GM12878 (cell line): ENCODE measurements at regions not wholly inside any gene's neighbourhood (a gene's known extent, or its start where the extent isn't known, plus 50 kb on each side); places are given as distances from the start of the nearest gene placed in this dataset.

Experiments used
- ATAC-seq: fragments of 200-7000 bp; cut with Tn5 transposase; 3 replicates; pipeline ENCODE4 v1.9.1; 2020; ENCODE audit warnings: mild to moderate bottlenecking, moderate library complexity
- BruUV-seq: library from RNA; stranded (reverse); fragments of 400-500 nt; replicated peaks from 2 replicates; lab custom pipeline; 2021; lab: Mats Ljungman, UMichigan
- CTCF ChIA-PET: fragments of 300-600 bp; sonication (Branson Sonifier 250); formaldehyde crosslinking; extraction: SDS; loops from one replicate; lab custom pipeline; 2021; ENCODE audit warnings: inconsistent platforms; lab: Yijun Ruan, JAX
- POLR2A ChIA-PET: fragments of 350-600 bp; formaldehyde crosslinking; extraction: SDS; loops from one replicate; lab custom pipeline; 2021; ENCODE audit warnings: inconsistent platforms; lab: Charles Lee
- RAD21 ChIA-PET: fragments of 300-600 bp; sonication (Branson Sonifier 250); formaldehyde crosslinking; loops from one replicate; lab custom pipeline; 2023; ENCODE audit warnings: antibody characterized with exemption; ENCODE audit not compliant: unreplicated experiment; lab: Charles Lee
- SMC1A ChIA-PET: fragments of 300-600 bp; sonication (Branson Sonifier 250); formaldehyde crosslinking; loops from one replicate; lab custom pipeline; 2023; ENCODE audit not compliant: unreplicated experiment, uncharacterized antibody; lab: Charles Lee
- DNase-seq: peaks from one replicate; pipeline ENCODE4 v3.0.0-alpha.2; 2011; ENCODE audit warnings: low read depth, low spot score
- FAIRE-seq: peaks from 3 replicates; lab custom pipeline; 2011; peaks lifted over from hg19 to GRCh38; lab: Jason Lieb, UNC
- H2AFZ ChIP-seq: 2 replicates; pipeline ENCODE4 v1.6.0; 2011; ENCODE audit warnings: low read depth, low read length, control low read depth; ENCODE audit not compliant: control insufficient read depth
- H3K27ac ChIP-seq: 2 replicates; pipeline ENCODE4 v1.5.1; 2011; ENCODE audit warnings: control low read depth; ENCODE audit not compliant: control insufficient read depth, insufficient read depth
- H3K27me3 ChIP-seq, 2 experiments: replicated peaks in 1 of 2; 2 replicates each; pipeline versions ENCODE4 v1.6.0 to v1.6.1; 2011; ENCODE audit warnings: low read length in 1 of 2; ENCODE audit not compliant: control insufficient read depth in 2 of 2, insufficient read depth in 2 of 2
- H3K36me3 ChIP-seq, 2 experiments: 2 replicates each; pipeline ENCODE4 v1.5.1; 2011; ENCODE audit warnings: low read length in 1 of 2; ENCODE audit not compliant: control insufficient read depth in 2 of 2, insufficient read depth in 2 of 2
- H3K4me1 ChIP-seq: 2 replicates; pipeline ENCODE4 v1.6.1; 2011; ENCODE audit warnings: mild to moderate bottlenecking, low read length, moderate library complexity, mixed read lengths; ENCODE audit not compliant: control insufficient read depth, insufficient read depth
- H3K4me2 ChIP-seq: 2 replicates; pipeline ENCODE4 v1.6.0; 2011; ENCODE audit warnings: control low read depth; ENCODE audit not compliant: control insufficient read depth, insufficient read depth
- H3K4me3 ChIP-seq: fragments of 200-600 bp; sonication (generic); 2 replicates; pipeline ENCODE4 v1.5.1; 2016
- H3K79me2 ChIP-seq: 2 replicates; pipeline ENCODE4 v1.6.0; 2011; ENCODE audit warnings: low read length; ENCODE audit not compliant: control insufficient read depth, insufficient read depth
- H3K9ac ChIP-seq: 2 replicates; pipeline ENCODE4 v1.8.0; 2011; ENCODE audit warnings: low read length, control low read depth, mixed read lengths; ENCODE audit not compliant: control insufficient read depth, insufficient read depth
- H3K9me3 ChIP-seq: replicated peaks from 3 replicates; pipeline ENCODE4 v1.5.1; 2011; ENCODE audit warnings: mild to moderate bottlenecking, low read length; ENCODE audit not compliant: control insufficient read depth, insufficient read depth
- H4K20me1 ChIP-seq: 2 replicates; pipeline ENCODE4 v1.6.0; 2011; ENCODE audit not compliant: control insufficient read depth, insufficient read depth
- HCFC1 ChIP-seq: fragments of 150-350 bp; IDR thresholded peaks from 2 replicates; pipeline ENCODE4 v1.6.1; 2014; ENCODE audit warnings: low read length
- JUNB ChIP-seq: IDR thresholded peaks from 2 replicates; pipeline ENCODE4 v1.6.1; 2016; ENCODE audit warnings: antibody characterized with exemption, mild to moderate bottlenecking
- MLLT1 ChIP-seq: fragments of 450-650 bp; IDR thresholded peaks from 2 replicates; pipeline ENCODE4 v1.6.1; 2016; ENCODE audit warnings: mild to moderate bottlenecking
- MTA3 ChIP-seq: IDR thresholded peaks from 2 replicates; pipeline ENCODE4 v1.6.1; 2012; ENCODE audit warnings: low read length, inconsistent platforms, borderline replicate concordance
- NFYA ChIP-seq: IDR thresholded peaks from 2 replicates; pipeline ENCODE4 v1.6.1; 2011; ENCODE audit warnings: low read depth, mild to moderate bottlenecking, low read length, improper control_type of control experiment, borderline replicate concordance
- NRF1 ChIP-seq: conservative IDR thresholded peaks from 2 replicates; pipeline ENCODE4 v1.6.1; 2011; ENCODE audit warnings: mild to moderate bottlenecking, low read depth, low read length, improper control_type of control experiment
- RFX5 ChIP-seq: IDR thresholded peaks from 2 replicates; pipeline ENCODE4 v1.6.1; 2011; ENCODE audit warnings: low read depth, low read length, improper control_type of control experiment
- SKIL ChIP-seq: fragments of 450-650 bp; IDR thresholded peaks from 2 replicates; pipeline ENCODE4 v1.6.1; 2017; ENCODE audit warnings: mild to moderate bottlenecking, low read depth, inconsistent platforms; ENCODE audit not compliant: poor library complexity, severe bottlenecking
- TARDBP ChIP-seq: IDR thresholded peaks from 2 replicates; pipeline ENCODE4 v1.6.1; 2016; ENCODE audit warnings: borderline replicate concordance
- ZBTB33 ChIP-seq: fragments of 450-650 bp; IDR thresholded peaks from 2 replicates; pipeline ENCODE4 v1.6.1; 2017; ENCODE audit warnings: mild to moderate bottlenecking
- ZNF592 ChIP-seq: fragments of 450-650 bp; IDR thresholded peaks from 2 replicates; pipeline ENCODE4 v1.6.1; 2017; ENCODE audit warnings: mild to moderate bottlenecking, moderate library complexity
- ZSCAN29 ChIP-seq: fragments of 450-650 bp; IDR thresholded peaks from 2 replicates; pipeline ENCODE4 v1.6.1; 2017; ENCODE audit warnings: mild to moderate bottlenecking, moderate library complexity
- WGBS: methylation state at CpG from one replicate; pipeline ENCODE4 v1.1.6; 2016; ENCODE audit warnings: low lambda C conversion rate; ENCODE audit not compliant: insufficient replicate concordance, insufficient coverage; ENCODE audit errors: missing lambda C conversion rate; 5-methylcytosine and 5-hydroxymethylcytosine counted together
- in situ Hi-C: fragments of 300-500 bp; cut with MboI; formaldehyde crosslinking; loops from 9 replicates; pipeline ENCODE4 v1.14.3; 2018; ENCODE audit warnings: mixed read lengths
- intact Hi-C: fragments of 100-400 bp; cut with micrococcal nuclease; formaldehyde crosslinking; loops from one replicate; pipeline ENCODE4 v1.14.2; 2022; ENCODE audit not compliant: unreplicated experiment

GRCh38 chr7:4484545-4484944 lies 197.6 kb upstream of the FOXK1 start:
- WGBS: 0% methylated on average over 1 of the region's 1 CpG
- Histone ChIP-seq H3K4me3 (no peak overlapping the region), H4K20me1 (no peaks in the 10 kb centered on the region), H3K4me2 (no peak overlapping the region), H3K79me2 (no peaks in the 10 kb centered on the region), H3K27ac (no peak overlapping the region), H3K27me3 (no peaks in the 10 kb centered on the region), H2AFZ (no peak overlapping the region), H3K9ac (no peak overlapping the region), H3K36me3 (no peaks in the 10 kb centered on the region), H3K4me1 (no peaks in the 10 kb centered on the region), H3K9me3 (no peaks in the 10 kb centered on the region; the same call in 1 of the 3 replicates)
- BruUV-seq: no TSS peak
- ATAC-seq: no peak
- intact Hi-C loops (no loop called here), in situ Hi-C loops (no loop called here)
- TF ChIP-seq ZSCAN29 (no peak), ZBTB33 (no peak), MLLT1 (no peak), NRF1 (no peak), ZNF592 (no peak), JUNB (no peak), NFYA (no peak), HCFC1 (no peak), TARDBP (no peak), RFX5 (no peak), SKIL (no peak), MTA3 (no peak)
- RAD21 ChIA-PET: no interaction called here
- no peak for DNase-seq
- FAIRE-seq: no peak
- POLR2A ChIA-PET: no interaction called here
- CTCF ChIA-PET: no interaction called here
- SMC1A ChIA-PET: no interaction called here
